Hypothalamus (tissue), 51 donors: ENCODE measurements at regions not wholly inside any gene's neighbourhood (a gene's known extent, or its start where the extent isn't known, plus 50 kb on each side); places are given as distances from the start of the nearest gene placed in this dataset.
"Not testable (repeated sequence)": the region's sequence is repeated elsewhere in the genome, so short reads cannot be mapped to it uniquely, and the experiment has no call there.

Experiments used
- DNase-seq, 51 donors: peaks; one replicate each; lab custom pipeline; 2025; lab: John Stamatoyannopoulos, UW

DNA sequence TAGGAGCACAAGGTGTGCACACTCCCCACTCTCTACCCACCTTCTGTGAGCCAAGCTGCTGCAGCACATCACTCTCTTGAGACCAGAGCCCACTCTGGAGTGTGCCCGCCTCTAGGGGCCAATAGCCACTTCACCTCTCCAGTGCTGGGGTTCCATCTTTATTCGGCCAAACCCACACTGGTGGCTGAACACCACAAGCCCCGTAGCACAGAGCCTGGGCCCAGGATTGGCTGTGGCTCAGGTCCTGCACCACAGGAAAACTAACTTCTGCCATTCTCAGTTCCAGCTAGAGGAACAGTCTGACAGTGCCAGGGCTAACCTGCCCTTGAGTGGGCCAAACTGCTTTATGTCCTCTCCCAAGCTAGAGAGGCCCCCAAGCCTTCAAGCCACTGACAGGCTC, 111.0 kb upstream of the TOX3 start:
- no peak for DNase-seq

GRCh38 chr16:52655916-52656315, 109.0 kb upstream of the TOX3 start:
- DNase-seq = not testable (repeated sequence)

DNA sequence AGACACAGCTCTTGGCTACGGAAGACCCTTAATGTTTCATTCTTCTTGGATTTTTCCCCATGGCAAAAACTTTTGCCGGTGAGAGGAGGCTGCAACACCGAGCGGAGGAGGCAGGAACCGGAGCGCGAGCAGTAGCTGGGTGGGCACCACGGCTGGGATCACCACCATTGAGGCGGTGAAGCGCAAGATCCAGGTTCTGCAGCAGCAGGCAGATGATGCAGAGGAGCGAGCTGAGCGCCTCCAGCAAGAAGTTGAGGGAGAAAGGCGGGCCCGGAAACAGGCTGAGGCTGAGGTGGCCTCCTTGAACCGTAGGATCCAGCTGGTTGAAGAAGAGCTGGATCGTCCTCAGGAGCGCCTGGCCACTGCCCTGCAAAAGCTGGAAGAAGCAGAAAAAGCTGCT, 108.2 kb upstream of the TOX3 start:
- not testable (repeated sequence) for DNase-seq

GRCh38 chr16:52652033-52652432, 105.1 kb upstream of the TOX3 start:
- no peak for DNase-seq

- DNase-seq = peak in 1 of 51 donors; percentile 22
Measured at GRCh38 chr16:52650789-52651188, 103.8 kb upstream of the TOX3 start.

- no peak for DNase-seq
Measured at GRCh38 chr16:52650318-52650717, 103.4 kb upstream of the TOX3 start.

DNA sequence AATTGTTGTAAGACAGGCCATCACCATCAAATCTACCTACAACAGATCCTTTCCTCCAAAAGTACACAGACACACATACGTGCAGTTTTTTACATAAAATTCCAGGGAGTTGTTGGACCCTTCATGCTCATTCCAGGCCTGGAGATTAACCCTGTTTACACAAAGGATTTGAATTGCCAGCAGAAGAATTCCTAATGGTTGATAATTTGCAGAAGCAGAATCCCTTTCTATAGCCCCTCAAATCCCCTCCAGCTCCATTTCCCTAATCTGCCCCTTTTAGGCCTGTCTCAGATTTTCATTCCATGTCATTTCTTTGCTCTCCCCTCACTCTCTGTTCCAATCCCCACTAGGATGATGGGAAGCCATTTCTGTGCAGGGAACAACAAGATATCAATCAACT, 102.9 kb upstream of the TOX3 start:
- no peak for DNase-seq

GRCh38 chr16:52647588-52647987, 100.6 kb upstream of the TOX3 start:
- DNase-seq = no peak

- no peak for DNase-seq
Measured at GRCh38 chr16:52643006-52643405, 96.1 kb upstream of the TOX3 start.

- no peak for DNase-seq
Measured at GRCh38 chr16:52634528-52634927, 87.6 kb upstream of the TOX3 start.

GRCh38 chr16:52634104-52634503, 87.2 kb upstream of the TOX3 start:
- DNase-seq = no peak

DNA sequence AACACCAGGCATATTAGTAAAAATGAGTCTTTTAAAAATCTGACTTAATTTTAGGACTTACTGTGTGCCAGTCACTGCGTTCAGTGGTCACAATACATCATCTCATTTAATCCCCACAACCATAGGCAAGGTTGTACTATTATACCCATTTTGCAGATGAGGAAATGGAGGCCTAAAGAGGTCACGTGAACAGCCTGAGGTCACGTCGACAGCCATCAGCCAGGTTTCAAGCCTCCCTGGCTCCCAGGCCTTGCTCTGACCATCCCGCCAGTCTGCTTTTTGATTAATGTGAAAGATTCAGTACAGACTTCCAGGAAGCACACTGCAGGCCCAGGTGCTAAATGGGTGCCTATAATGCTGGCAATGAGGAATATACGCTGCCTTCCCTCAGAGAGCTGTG, 86.3 kb upstream of the TOX3 start:
- no peak for DNase-seq

DNA sequence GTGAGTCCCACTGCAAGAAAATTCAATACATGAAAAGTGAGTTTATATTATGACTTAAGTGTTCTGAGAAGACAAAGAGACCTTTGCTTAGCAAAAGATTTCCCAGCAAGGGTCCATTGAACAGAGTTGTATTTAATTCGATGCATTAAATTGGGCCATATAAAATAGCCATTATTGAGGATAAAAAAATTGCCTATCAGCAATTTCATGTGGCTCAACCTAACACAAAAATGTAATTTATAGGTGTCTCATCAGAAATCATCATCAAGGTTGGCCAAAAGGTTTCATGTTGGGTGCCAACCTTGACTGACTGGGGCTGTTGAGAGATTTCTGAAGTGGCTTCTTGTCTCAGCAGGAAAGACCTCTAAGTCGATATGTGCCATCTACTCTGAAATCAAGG, 84.8 kb upstream of the TOX3 start:
- DNase-seq = no peak

GRCh38 chr16:52630711-52631110, 83.8 kb upstream of the TOX3 start:
- no peak for DNase-seq

DNA sequence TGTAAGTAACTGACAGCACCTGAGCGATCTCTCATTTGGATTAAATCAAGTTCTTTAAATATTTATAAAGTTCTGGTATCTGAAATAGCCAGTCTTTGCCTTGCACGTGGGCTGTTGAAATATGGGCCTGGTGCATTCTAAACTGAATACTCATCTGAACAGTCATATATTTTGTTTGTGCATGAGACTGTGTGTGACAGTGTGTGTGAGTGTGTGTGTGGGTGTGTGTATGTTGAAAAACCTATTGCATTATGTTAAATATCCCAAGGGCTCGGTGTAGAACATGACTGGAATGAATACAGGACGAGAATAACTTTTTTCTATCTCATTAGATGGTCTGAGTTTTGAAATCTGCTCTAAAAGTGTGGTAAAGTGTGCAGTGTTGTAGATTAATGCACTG, 82.4 kb upstream of the TOX3 start:
- DNase-seq = no peak

- DNase-seq = no peak
Measured at GRCh38 chr16:52624891-52625290, 77.9 kb upstream of the TOX3 start.

DNA sequence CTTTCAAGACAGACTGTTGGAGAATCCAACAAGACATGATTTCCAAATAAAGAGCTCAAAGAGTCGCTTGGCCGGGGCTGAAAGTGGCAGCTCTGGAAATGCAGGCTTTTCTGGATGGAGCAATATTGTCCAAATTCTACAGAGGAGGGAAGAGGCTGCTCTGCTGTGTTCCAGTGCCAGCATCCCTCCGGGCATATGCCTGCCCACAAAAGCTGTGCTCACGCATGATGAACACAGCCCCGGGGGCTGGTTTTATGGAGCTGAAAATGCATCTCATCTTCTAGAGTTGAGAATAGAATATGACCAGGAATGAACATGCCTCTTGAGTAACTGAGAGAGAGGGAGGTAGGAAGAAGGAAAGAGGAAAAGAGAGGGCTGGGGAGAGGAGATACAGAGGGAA, 74.7 kb upstream of the TOX3 start:
- peak in 1 of 51 donors; percentile 0 for DNase-seq

DNA sequence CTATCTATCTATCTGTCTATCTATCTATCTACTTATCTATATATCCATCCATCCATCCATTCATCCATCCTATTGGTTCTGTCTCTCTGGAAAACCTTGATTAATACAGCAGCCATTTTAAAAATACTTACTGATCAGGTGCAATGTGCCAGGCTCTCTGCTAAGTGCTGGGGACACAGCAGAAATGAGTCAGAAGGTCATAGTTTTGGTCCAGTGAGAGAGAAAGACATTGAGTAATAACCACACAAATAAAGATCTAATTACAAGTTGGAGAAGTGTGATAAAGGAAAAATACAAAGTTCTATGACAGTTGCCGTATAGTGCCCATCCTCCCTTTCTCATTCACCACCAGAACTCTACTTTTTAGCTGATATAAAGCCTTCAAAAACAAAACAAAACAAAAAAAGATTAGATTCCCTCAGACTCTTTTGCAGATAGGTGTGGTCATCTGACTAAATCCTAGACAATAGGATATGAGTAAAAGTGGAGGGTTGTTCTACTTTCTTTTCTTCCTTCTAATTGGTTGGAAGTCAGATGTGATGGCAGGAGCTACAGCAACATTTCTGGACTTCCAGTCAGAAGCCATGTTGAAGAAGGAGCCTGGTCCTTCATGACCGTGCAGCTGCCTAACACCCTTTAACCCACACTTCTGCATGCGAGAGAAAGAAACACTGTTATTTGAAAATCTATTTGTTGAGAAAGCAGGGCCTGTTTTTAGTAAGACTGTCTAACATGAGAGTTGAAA, 72.0 kb upstream of the TOX3 start:
- DNase-seq = no peak

DNA sequence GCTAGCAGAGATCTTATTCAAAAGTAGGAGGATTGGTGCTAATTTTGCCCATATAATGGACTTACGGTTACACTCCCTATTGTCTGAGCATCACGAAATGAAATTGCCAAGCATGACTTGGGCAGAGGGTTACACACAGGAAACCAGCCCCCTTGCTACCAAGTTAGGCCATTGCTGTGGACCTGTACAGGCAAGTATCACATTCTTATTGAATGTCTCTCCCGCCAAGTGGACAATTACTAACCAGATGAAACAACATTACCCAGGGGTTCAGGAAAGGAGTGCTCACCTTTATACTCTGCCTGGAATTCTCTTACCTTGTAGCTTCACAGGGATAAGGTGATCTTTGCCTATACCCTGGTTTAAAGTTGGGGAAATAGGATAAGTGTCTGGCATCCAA, 70.6 kb upstream of the TOX3 start:
- no peak for DNase-seq

DNA sequence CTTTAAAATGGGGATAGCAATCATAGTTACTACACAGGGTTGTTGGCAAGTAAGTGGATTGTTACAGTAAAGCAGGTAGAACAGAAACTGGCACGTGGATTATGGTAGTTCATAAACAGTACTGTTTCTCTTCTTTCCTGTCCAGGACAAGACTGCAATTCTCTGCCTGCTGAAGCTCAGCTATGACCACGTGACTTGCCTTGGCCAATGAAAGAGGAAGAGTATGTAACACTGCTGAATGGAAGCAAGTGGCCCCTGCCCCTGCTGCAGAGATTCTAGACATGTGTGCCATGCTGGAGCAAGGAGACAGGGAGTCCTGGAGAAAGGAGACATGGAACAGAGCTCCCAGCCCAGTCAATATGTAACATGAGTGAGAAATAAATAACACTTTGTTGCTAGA, 66.6 kb upstream of the TOX3 start:
- no peak for DNase-seq

DNA sequence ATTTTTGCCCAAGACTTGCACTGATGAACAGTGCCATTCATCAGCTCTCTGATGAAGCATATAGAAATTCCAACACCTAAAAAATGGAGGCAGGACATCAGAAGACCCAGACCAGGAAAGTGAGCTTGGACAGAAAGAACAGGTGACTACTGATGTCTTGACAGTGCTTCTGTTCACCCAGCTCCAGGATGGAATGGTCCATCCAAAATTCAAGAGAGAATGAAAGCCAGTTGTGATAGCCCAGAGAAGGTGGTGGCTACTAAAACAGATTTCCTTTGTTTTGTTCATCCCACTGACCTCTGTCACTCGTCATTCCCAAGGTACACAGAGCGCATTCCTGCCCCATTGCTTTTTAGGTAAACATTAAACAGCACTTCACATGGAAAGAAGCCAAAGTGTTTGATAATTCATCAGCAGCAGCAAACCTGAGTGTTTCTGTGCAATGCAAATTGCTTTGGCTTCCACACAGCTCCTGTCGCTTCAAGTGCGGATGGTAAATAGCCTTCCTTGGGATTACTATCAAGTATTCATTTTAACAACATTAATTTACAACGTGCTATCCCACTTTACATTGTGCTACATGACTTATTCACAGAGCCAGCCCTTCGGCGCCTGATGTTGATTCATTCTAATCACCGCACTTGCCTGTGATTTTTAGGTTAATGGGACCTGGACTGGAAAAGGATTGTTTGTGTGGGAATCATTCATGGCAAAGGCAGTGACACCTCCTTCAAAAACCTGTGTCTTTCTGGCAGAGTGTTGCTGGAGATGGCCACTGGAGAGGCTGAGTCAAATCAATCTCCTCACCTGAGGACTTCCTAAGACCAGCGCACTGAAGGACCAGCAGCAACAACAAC, 65.1 kb upstream of the TOX3 start:
- no peak for DNase-seq

GRCh38 chr16:52603015-52603414, 56.1 kb upstream of the TOX3 start:
- DNase-seq = no peak
